Transverse colon (tissue), 4 donors: ENCODE measurements at regions not wholly inside any gene's neighbourhood (a gene's known extent, or its start where the extent isn't known, plus 50 kb on each side); places are given as distances from the start of the nearest gene placed in this dataset.

ENCODE experiments used
- CTCF ChIP-seq, 5 experiments: fragments of 200-600 bp in 3 of 5; fragments of 450-650 bp in 2 of 5; sonication (generic) in 3 of 5; IDR thresholded peaks; 1 replicate in 2 of 5; 2 replicates in 3 of 5; pipeline ENCODE4 v1.5.1; 2016 to 2017; ENCODE audit warnings: antibody characterized with exemption in 5 of 5, inconsistent platforms in 3 of 5, mild to moderate bottlenecking in 2 of 5, moderate library complexity in 1 of 5
- EP300 ChIP-seq: sonication (generic); formaldehyde crosslinking; IDR thresholded peaks from one replicate; pipeline ENCODE4 v1.6.1; 2017; ENCODE audit warnings: antibody characterized with exemption, low read depth
- POLR2A ChIP-seq: fragments of 450-650 bp; IDR thresholded peaks from one replicate; pipeline ENCODE4 v1.6.1; 2016; ENCODE audit warnings: antibody characterized with exemption, mild to moderate bottlenecking, moderate library complexity
- POLR2AphosphoS5 ChIP-seq, 3 donors: sonication (generic); formaldehyde crosslinking; IDR thresholded peaks; one replicate each; pipeline ENCODE4 v1.6.1; 2016; ENCODE audit warnings: antibody characterized with exemption in 3 of 3

DNA sequence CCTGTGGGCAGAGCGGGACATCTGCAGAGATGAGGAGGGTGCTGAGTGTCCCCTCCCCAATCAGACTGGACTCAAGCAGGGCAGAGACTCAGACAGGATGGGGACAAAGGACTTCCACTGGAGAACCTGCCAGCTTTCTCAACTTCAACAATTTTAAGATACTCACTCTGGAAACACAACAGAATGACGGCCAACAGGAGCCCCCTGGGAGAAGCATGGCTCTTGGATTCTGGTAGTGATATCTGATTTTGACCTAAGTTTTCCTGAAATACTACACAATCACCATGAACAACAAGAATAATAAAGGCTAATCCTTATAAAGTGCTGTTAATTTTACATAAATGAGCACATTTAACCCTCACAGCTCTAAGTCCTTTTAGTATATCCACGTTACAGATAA, 83.5 kb upstream of the PLEKHG1 start:
- no peak for TF ChIP-seq CTCF (IDR thresholded peaks at IDR 0.05)
- no peak for TF ChIP-seq EP300
- no peak for TF ChIP-seq POLR2AphosphoS5 (IDR thresholded peaks at IDR 0.05)
- TF ChIP-seq POLR2A = no peak
